HCT116 (cell line): ENCODE measurements at regions not wholly inside any gene's neighbourhood (a gene's known extent, or its start where the extent isn't known, plus 50 kb on each side); places are given as distances from the start of the nearest gene placed in this dataset.

Experiments used
- ATAC-seq: fragments of 200-7000 bp; cut with Tn5 transposase; 2 replicates; pipeline ENCODE4 v1.9.1; 2020; ENCODE audit warnings: mild to moderate bottlenecking, moderate library complexity
- BruUV-seq: library from RNA; stranded (reverse); fragments of 400-500 nt; replicated peaks from 2 replicates; lab custom pipeline; 2021; lab: Mats Ljungman, UMichigan
- CTCF ChIA-PET: fragments of 300-600 bp; sonication (Branson Sonifier 250); formaldehyde crosslinking; loops from one replicate; lab custom pipeline; 2021; ENCODE audit warnings: antibody characterized with exemption; lab: Charles Lee
- POLR2A ChIA-PET: fragments of 300-600, 350-600 bp; sonication (Branson Sonifier 250); formaldehyde crosslinking; loops from one replicate; lab custom pipeline; 2021; ENCODE audit warnings: antibody characterized with exemption; lab: Charles Lee
- RAD21 ChIA-PET, 2 experiments: fragments of 300-600 bp; sonication (Branson Sonifier 250); formaldehyde crosslinking; loops; one replicate each; lab custom pipeline; 2023; ENCODE audit warnings: low total read pairs in 2 of 2; ENCODE audit not compliant: uncharacterized antibody in 2 of 2, unreplicated experiment in 2 of 2, low non-redundant PET in 1 of 2; lab: Charles Lee
- DNase-seq: peaks from one replicate; pipeline ENCODE4 v3.0.0-alpha.2; 2010; ENCODE audit warnings: low read depth, low spot score
- H2AFZ ChIP-seq: fragments of 200-600 bp; shearing (Covaris generic), sonication (generic); 2 replicates; pipeline ENCODE4 v1.6.1; 2017; ENCODE audit warnings: low read depth, mixed run types, mixed read lengths, antibody characterized with exemption, low read length; ENCODE audit not compliant: poor library complexity, severe bottlenecking
- H3K27ac ChIP-seq: 2 replicates; pipeline ENCODE4 v1.5.1; 2012; ENCODE audit warnings: low read depth, low read length
- H3K27me3 ChIP-seq: fragments of 200-600 bp; sonication (generic); 2 replicates; pipeline ENCODE4 v1.6.1; 2016; ENCODE audit warnings: mixed run types, low read length, mixed read lengths; ENCODE audit not compliant: insufficient read depth
- H3K36me3 ChIP-seq, 2 experiments: fragments of 200-500 bp in 1 of 2; fragments of 200-600 bp in 1 of 2; sonication (Bioruptor generic) in 1 of 2; sonication (generic) in 1 of 2; 2 replicates each; pipeline versions ENCODE4 v1.5.1 to v1.6.1; 2014 to 2016; ENCODE audit warnings: low read length in 2 of 2, inconsistent platforms in 1 of 2, mixed read lengths in 1 of 2, mixed run types in 1 of 2; ENCODE audit not compliant: insufficient read depth in 2 of 2, control insufficient read depth in 1 of 2
- H3K4me1 ChIP-seq, 2 experiments: fragments of 200-600 bp in 1 of 2; sonication (generic) in 1 of 2; 2 replicates each; pipeline versions ENCODE4 v1.5.1 to v1.6.1; 2012 to 2017; ENCODE audit warnings: low read length in 2 of 2, inconsistent platforms in 1 of 2, mild to moderate bottlenecking in 1 of 2, mixed read lengths in 1 of 2, mixed run types in 1 of 2, moderate library complexity in 1 of 2; ENCODE audit not compliant: insufficient read depth in 2 of 2, control insufficient read depth in 1 of 2
- H3K4me2 ChIP-seq: fragments of 200-600 bp; sonication (generic); 2 replicates; pipeline ENCODE4 v1.6.1; 2017; ENCODE audit warnings: mixed run types, low read length, mixed read lengths
- H3K4me3 ChIP-seq, 2 experiments: fragments of 200-600 bp in 1 of 2; sonication (generic) in 1 of 2; replicated peaks in 1 of 2; 2 replicates each; pipeline ENCODE4 v1.5.1; 2011 to 2016; ENCODE audit warnings: low read length in 2 of 2, control low read depth in 1 of 2, low read depth in 1 of 2, mild to moderate bottlenecking in 1 of 2, mixed read lengths in 1 of 2, mixed run types in 1 of 2
- H3K79me2 ChIP-seq: fragments of 200-600 bp; sonication (generic); 2 replicates; pipeline ENCODE4 v1.6.1; 2017; ENCODE audit warnings: mild to moderate bottlenecking, mixed run types, low read length, moderate library complexity, mixed read lengths; ENCODE audit not compliant: insufficient read depth
- H3K9ac ChIP-seq: fragments of 200-600 bp; sonication (generic); 2 replicates; pipeline ENCODE4 v1.6.1; 2016; ENCODE audit warnings: low read length, mixed read lengths
- H3K9me2 ChIP-seq: fragments of 200-600 bp; sonication (generic), shearing (Covaris generic); 2 replicates; pipeline ENCODE4 v1.6.1; 2017; ENCODE audit warnings: mixed run types, mild to moderate bottlenecking, moderate library complexity; ENCODE audit not compliant: insufficient read depth
- H3K9me3 ChIP-seq, 2 experiments: fragments of 200-500 bp in 1 of 2; fragments of 200-600 bp in 1 of 2; sonication (Bioruptor generic) in 1 of 2; sonication (generic) in 1 of 2; 2 replicates each; pipeline ENCODE4 v1.6.1; 2014 to 2017; ENCODE audit warnings: low read length in 2 of 2, mixed read lengths in 2 of 2, inconsistent platforms in 1 of 2, low read depth in 1 of 2, mild to moderate bottlenecking in 1 of 2, mixed run types in 1 of 2, moderate library complexity in 1 of 2; ENCODE audit not compliant: control insufficient read depth in 1 of 2, insufficient read depth in 1 of 2
- H4K20me1 ChIP-seq: fragments of 200-600 bp; sonication (generic), shearing (Covaris generic); 2 replicates; pipeline ENCODE4 v1.6.1; 2017; ENCODE audit warnings: mixed run types, mild to moderate bottlenecking, moderate library complexity; ENCODE audit not compliant: insufficient read depth
- CBX3 ChIP-seq: IDR thresholded peaks from 2 replicates; pipeline ENCODE4 v1.6.1; 2012; ENCODE audit warnings: low read depth
- CEBPB ChIP-seq: IDR thresholded peaks from 2 replicates; pipeline ENCODE4 v1.6.1; 2012; ENCODE audit warnings: low read depth
- ELF1 ChIP-seq: IDR thresholded peaks from 2 replicates; pipeline ENCODE4 v1.6.1; 2012; ENCODE audit warnings: low read depth, borderline replicate concordance
- EZH2 ChIP-seq: fragments of 200-600 bp; sonication (generic); IDR thresholded peaks from 2 replicates; pipeline ENCODE4 v1.6.1; 2017; ENCODE audit warnings: antibody characterized with exemption, mixed run types
- EZH2phosphoT487 ChIP-seq: fragments of 200-600 bp; IDR thresholded peaks from 2 replicates; pipeline ENCODE4 v1.6.1; 2018; ENCODE audit warnings: antibody characterized with exemption, borderline replicate concordance
- FOSL1 ChIP-seq: IDR thresholded peaks from 2 replicates; pipeline ENCODE4 v1.6.1; 2012; ENCODE audit warnings: low read depth
- POLR2A ChIP-seq: IDR thresholded peaks from 2 replicates; pipeline ENCODE4 v1.7.0; 2011; ENCODE audit warnings: borderline replicate concordance; ENCODE audit not compliant: insufficient read depth, insufficient read length; ENCODE audit errors: extremely low read depth
- POLR2AphosphoS5 ChIP-seq: IDR thresholded peaks from 2 replicates; pipeline ENCODE4 v1.6.1; 2011; ENCODE audit warnings: mild to moderate bottlenecking, low read depth, low read length, moderate library complexity
- RAD21 ChIP-seq: IDR thresholded peaks from 2 replicates; pipeline ENCODE4 v1.6.1; 2012; ENCODE audit warnings: low read depth, mild to moderate bottlenecking
- SIN3A ChIP-seq: IDR thresholded peaks from 2 replicates; pipeline ENCODE4 v1.6.1; 2012; ENCODE audit warnings: low read depth
- SP1 ChIP-seq: IDR thresholded peaks from 2 replicates; pipeline ENCODE4 v1.6.1; 2012; ENCODE audit warnings: low read depth
- SRF ChIP-seq: IDR thresholded peaks from 2 replicates; pipeline ENCODE4 v1.6.1; 2012; ENCODE audit warnings: low read depth
- YY1 ChIP-seq: IDR thresholded peaks from 2 replicates; pipeline ENCODE4 v1.6.1; 2011; ENCODE audit warnings: low read length, low read depth, moderate library complexity, mild to moderate bottlenecking; ENCODE audit not compliant: insufficient replicate concordance; ENCODE audit errors: extremely low read depth
- ZFX ChIP-seq: fragments of 450-650 bp; IDR thresholded peaks from 2 replicates; pipeline ENCODE4 v1.6.1; 2017
- intact Hi-C: fragments of 100-400 bp; cut with micrococcal nuclease; formaldehyde crosslinking; loops from 2 replicates; pipeline ENCODE4 v1.10.0; 2022
- TF ChIP-seq, protein P1 (sequence below): IDR thresholded peaks from 2 replicates; pipeline ENCODE4 v1.6.1; 2011; ENCODE audit warnings: mild to moderate bottlenecking, low read length, moderate library complexity; ENCODE audit not compliant: insufficient replicate concordance; ENCODE audit errors: extremely low read depth
- TF ChIP-seq, protein P2 (sequence below): IDR thresholded peaks from 2 replicates; pipeline ENCODE4 v1.6.1; 2012; ENCODE audit warnings: low read depth
- TF ChIP-seq, protein P3 (sequence below), 3 experiments: fragments of 200-600 bp in 1 of 3; sonication (generic) in 1 of 3; IDR thresholded peaks in 2 of 3; conservative IDR thresholded peaks in 1 of 3; 2 replicates each; pipeline ENCODE4 v1.5.1; 2012 to 2017; ENCODE audit warnings: low read depth in 2 of 3, low read length in 2 of 3, antibody characterized with exemption in 1 of 3, borderline replicate concordance in 1 of 3, control low read depth in 1 of 3, mild to moderate bottlenecking in 1 of 3, mixed read lengths in 1 of 3, mixed run types in 1 of 3, moderate library complexity in 1 of 3; ENCODE audit not compliant: insufficient read depth in 1 of 3
- TF ChIP-seq, protein P4 (sequence below): IDR thresholded peaks from 2 replicates; pipeline ENCODE4 v1.6.1; 2012

DNA sequence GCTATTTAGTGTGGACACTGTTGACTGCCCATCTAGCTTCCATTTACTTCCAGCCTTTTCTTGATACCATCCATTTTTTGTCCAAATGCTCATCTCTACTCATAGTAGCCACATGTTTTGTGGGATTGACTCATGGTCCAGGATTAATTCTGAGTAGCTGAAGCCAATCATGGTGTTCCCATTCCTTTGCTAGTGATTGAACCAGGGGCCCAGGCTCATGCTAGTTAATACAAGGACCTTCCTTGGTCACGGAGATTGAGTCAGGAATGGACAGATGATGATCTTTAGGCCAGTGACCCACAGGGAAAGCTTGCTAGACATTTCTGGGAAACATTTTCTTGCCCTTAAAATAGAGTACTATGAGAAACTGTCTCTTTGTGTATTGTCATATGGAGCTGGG is 272.9 kb upstream of the RIOK2 start:
- no peaks in the 10 kb centered on the region for H4K20me1 ChIP-seq
- no peaks in the 10 kb centered on the region for H3K27me3 ChIP-seq
- H3K36me3 ChIP-seq = no peaks in the 10 kb centered on the region; a peak in 1 of 4 replicates
- TF ChIP-seq RAD21 = no peak
- no peak for TF ChIP-seq EZH2phosphoT487
- TF ChIP-seq, protein P1, sequence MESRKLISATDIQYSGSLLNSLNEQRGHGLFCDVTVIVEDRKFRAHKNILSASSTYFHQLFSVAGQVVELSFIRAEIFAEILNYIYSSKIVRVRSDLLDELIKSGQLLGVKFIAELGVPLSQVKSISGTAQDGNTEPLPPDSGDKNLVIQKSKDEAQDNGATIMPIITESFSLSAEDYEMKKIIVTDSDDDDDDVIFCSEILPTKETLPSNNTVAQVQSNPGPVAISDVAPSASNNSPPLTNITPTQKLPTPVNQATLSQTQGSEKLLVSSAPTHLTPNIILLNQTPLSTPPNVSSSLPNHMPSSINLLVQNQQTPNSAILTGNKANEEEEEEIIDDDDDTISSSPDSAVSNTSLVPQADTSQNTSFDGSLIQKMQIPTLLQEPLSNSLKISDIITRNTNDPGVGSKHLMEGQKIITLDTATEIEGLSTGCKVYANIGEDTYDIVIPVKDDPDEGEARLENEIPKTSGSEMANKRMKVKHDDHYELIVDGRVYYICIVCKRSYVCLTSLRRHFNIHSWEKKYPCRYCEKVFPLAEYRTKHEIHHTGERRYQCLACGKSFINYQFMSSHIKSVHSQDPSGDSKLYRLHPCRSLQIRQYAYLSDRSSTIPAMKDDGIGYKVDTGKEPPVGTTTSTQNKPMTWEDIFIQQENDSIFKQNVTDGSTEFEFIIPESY = no peak
- no peak for TF ChIP-seq POLR2A
- TF ChIP-seq SIN3A = no peak
- TF ChIP-seq, protein P2, sequence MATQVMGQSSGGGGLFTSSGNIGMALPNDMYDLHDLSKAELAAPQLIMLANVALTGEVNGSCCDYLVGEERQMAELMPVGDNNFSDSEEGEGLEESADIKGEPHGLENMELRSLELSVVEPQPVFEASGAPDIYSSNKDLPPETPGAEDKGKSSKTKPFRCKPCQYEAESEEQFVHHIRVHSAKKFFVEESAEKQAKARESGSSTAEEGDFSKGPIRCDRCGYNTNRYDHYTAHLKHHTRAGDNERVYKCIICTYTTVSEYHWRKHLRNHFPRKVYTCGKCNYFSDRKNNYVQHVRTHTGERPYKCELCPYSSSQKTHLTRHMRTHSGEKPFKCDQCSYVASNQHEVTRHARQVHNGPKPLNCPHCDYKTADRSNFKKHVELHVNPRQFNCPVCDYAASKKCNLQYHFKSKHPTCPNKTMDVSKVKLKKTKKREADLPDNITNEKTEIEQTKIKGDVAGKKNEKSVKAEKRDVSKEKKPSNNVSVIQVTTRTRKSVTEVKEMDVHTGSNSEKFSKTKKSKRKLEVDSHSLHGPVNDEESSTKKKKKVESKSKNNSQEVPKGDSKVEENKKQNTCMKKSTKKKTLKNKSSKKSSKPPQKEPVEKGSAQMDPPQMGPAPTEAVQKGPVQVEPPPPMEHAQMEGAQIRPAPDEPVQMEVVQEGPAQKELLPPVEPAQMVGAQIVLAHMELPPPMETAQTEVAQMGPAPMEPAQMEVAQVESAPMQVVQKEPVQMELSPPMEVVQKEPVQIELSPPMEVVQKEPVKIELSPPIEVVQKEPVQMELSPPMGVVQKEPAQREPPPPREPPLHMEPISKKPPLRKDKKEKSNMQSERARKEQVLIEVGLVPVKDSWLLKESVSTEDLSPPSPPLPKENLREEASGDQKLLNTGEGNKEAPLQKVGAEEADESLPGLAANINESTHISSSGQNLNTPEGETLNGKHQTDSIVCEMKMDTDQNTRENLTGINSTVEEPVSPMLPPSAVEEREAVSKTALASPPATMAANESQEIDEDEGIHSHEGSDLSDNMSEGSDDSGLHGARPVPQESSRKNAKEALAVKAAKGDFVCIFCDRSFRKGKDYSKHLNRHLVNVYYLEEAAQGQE = no peak
- TF ChIP-seq, protein P3, sequence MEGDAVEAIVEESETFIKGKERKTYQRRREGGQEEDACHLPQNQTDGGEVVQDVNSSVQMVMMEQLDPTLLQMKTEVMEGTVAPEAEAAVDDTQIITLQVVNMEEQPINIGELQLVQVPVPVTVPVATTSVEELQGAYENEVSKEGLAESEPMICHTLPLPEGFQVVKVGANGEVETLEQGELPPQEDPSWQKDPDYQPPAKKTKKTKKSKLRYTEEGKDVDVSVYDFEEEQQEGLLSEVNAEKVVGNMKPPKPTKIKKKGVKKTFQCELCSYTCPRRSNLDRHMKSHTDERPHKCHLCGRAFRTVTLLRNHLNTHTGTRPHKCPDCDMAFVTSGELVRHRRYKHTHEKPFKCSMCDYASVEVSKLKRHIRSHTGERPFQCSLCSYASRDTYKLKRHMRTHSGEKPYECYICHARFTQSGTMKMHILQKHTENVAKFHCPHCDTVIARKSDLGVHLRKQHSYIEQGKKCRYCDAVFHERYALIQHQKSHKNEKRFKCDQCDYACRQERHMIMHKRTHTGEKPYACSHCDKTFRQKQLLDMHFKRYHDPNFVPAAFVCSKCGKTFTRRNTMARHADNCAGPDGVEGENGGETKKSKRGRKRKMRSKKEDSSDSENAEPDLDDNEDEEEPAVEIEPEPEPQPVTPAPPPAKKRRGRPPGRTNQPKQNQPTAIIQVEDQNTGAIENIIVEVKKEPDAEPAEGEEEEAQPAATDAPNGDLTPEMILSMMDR (IDR thresholded peaks at IDR 0.05 in 2 of 3, conservative IDR thresholded peaks at IDR 0.05 in 1 of 3; ENCODE audit: borderline replicate concordance in 1 of 3, insufficient read depth in 1 of 3, low read depth in 2 of 3, low read length in 2 of 3) = no peak
- no peak for TF ChIP-seq ZFX
- TF ChIP-seq SRF = no peak
- TF ChIP-seq POLR2AphosphoS5 = no peak
- TF ChIP-seq ELF1 = no peak
- TF ChIP-seq, protein P4, sequence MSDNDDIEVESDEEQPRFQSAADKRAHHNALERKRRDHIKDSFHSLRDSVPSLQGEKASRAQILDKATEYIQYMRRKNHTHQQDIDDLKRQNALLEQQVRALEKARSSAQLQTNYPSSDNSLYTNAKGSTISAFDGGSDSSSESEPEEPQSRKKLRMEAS = no peak
- TF ChIP-seq YY1 = no peak
- no peak for TF ChIP-seq CEBPB
- no peak for TF ChIP-seq EZH2
- no peak for TF ChIP-seq FOSL1
- TF ChIP-seq SP1 = no peak
- TF ChIP-seq CBX3 = no peak
- H3K4me3 ChIP-seq = no peak overlapping the region
- H3K9me3 ChIP-seq = no peaks in the 10 kb centered on the region
- H2AFZ ChIP-seq = no peak overlapping the region
- H3K4me1 ChIP-seq = no peaks in the 10 kb centered on the region
- H3K4me2 ChIP-seq = no peak overlapping the region
- ATAC-seq (no peak), DNase-seq (no peak)
- ChIA-PET CTCF (no interaction called here), RAD21 (no interaction called here), POLR2A (no interaction called here)
- intact Hi-C loops = no loop called here
- no peaks in the 10 kb centered on the region for H3K79me2 ChIP-seq
- H3K9me2 ChIP-seq = no peaks in the 10 kb centered on the region
- BruUV-seq = no TSS peak
- H3K9ac ChIP-seq = no peak overlapping the region
- H3K27ac ChIP-seq = no peak overlapping the region
